Nephron progenitor cell (in vitro differentiated cells): ENCODE measurements at regions not wholly inside any gene's neighbourhood (a gene's known extent, or its start where the extent isn't known, plus 50 kb on each side); places are given as distances from the start of the nearest gene placed in this dataset.

Source experiments
- DNase-seq: peaks from one replicate; pipeline ENCODE4 v3.0.0; 2021
- H3K27ac Mint-ChIP-seq: 2 replicates; pipeline ENCODE4 v1.8.0; 2021; ENCODE audit warnings: mild to moderate bottlenecking, moderate library complexity, mixed read lengths
- H3K27me3 Mint-ChIP-seq: 2 replicates; pipeline ENCODE4 v1.8.0; 2021; ENCODE audit warnings: mild to moderate bottlenecking, low read depth, mixed read lengths; ENCODE audit not compliant: poor library complexity
- H3K36me3 Mint-ChIP-seq: 2 replicates; pipeline ENCODE4 v1.8.0; 2021; ENCODE audit warnings: low read depth, mixed read lengths
- H3K4me1 Mint-ChIP-seq: 2 replicates; pipeline ENCODE4 v1.8.0; 2021; ENCODE audit warnings: mixed read lengths
- H3K4me3 Mint-ChIP-seq: 2 replicates; pipeline ENCODE4 v1.8.0; 2021; ENCODE audit warnings: mild to moderate bottlenecking, moderate library complexity, mixed read lengths
- H3K9me3 Mint-ChIP-seq: 2 replicates; pipeline ENCODE4 v1.8.0; 2021; ENCODE audit warnings: mild to moderate bottlenecking, moderate library complexity, mixed read lengths
- CTCF ChIP-seq: fragments of 200-600 bp; sonication (generic); IDR thresholded peaks from 2 replicates; pipeline ENCODE4 v1.5.0; 2021; ENCODE audit warnings: antibody characterized with exemption

DNA sequence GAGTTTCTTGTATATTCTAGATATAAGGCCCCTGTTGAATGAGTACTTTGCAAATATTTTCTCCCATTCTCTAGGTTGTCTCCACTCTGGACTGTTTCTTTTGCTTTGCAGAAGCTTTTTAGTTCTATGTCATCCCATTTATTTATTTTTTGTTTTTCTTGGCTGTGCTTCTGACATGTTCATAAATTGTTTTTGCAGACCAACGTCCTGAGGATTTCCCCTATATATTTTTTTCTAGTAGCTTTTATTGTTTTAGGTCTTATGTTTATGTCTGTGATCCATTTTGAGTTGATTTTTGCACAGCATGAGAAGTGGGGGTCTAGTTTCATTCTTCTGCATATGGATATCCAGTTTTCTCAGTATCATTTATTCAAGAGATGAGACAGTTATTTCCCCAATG, 70.4 kb upstream of the BTG1 start:
- no peak for DNase-seq
- Mint-ChIP-seq H3K9me3 (peaks cover 13% of the 10 kb centered on the region), H3K27ac (no peak overlapping the region), H3K4me3 (no peak overlapping the region), H3K36me3 (no peaks in the 10 kb centered on the region), H3K4me1 (no peaks in the 10 kb centered on the region), H3K27me3 (peaks cover 3% of the 10 kb centered on the region)
- TF ChIP-seq CTCF = no peak

GRCh38 chr12:92215358-92215757, 69.7 kb upstream of the BTG1 start:
- Mint-ChIP-seq H3K36me3 (no peaks in the 10 kb centered on the region), H3K27ac (no peak overlapping the region), H3K4me3 (no peak overlapping the region), H3K9me3 (peaks cover 17% of the 10 kb centered on the region), H3K4me1 (no peaks in the 10 kb centered on the region), H3K27me3 (peaks cover 3% of the 10 kb centered on the region)
- TF ChIP-seq CTCF = no peak
- DNase-seq = no peak

GRCh38 chr12:92213166-92213565, 67.5 kb upstream of the BTG1 start:
- no peak for DNase-seq
- H3K36me3 Mint-ChIP-seq = no peaks in the 10 kb centered on the region
- no peak overlapping the region for H3K4me3 Mint-ChIP-seq
- H3K9me3 Mint-ChIP-seq = peaks cover 24% of the 10 kb centered on the region
- no peak for TF ChIP-seq CTCF
- no peaks in the 10 kb centered on the region for H3K4me1 Mint-ChIP-seq
- H3K27ac Mint-ChIP-seq = no peak overlapping the region
- H3K27me3 Mint-ChIP-seq = peaks cover 7% of the 10 kb centered on the region

- Mint-ChIP-seq H3K36me3 (no peaks in the 10 kb centered on the region), H3K4me1 (no peaks in the 10 kb centered on the region), H3K4me3 (no peak overlapping the region), H3K27me3 (peaks cover 4% of the 10 kb centered on the region), H3K9me3 (peaks cover 21% of the 10 kb centered on the region), H3K27ac (no peak overlapping the region)
- no peak for TF ChIP-seq CTCF
- no peak for DNase-seq
These were observed 64.4 kb upstream of the BTG1 start for GRCh38 chr12:92210071-92210470.

DNA sequence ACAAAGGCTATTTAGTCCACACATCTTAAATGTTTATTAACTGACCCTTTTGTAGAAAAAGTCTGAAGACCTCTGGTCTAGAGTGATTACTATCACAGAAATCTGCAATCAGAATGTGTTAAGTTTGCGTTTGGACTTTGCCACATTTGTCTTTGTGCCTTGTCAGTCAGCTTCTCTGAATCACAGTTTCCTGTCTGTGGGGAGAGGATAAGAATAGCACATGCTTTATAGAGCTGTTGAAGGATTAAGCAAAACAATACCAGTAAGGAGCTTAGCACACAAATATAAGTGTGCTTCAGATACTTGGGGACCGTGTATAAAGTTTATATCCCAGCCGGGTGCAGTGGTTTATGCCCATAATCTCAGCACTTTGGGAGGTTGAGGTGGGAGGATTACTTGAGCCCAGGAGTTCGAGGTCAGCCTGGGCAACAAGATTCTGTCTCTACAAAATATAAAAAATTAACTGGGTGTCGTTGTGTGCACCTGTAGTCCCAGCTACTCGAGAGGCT, 63.0 kb upstream of the BTG1 start:
- DNase-seq = no peak
- peaks cover 20% of the 10 kb centered on the region for H3K9me3 Mint-ChIP-seq
- H3K4me1 Mint-ChIP-seq = no peaks in the 10 kb centered on the region
- no peak overlapping the region for H3K27ac Mint-ChIP-seq
- no peaks in the 10 kb centered on the region for H3K36me3 Mint-ChIP-seq
- no peak overlapping the region for H3K4me3 Mint-ChIP-seq
- peaks cover 4% of the 10 kb centered on the region for H3K27me3 Mint-ChIP-seq
- TF ChIP-seq CTCF = no peak

DNA sequence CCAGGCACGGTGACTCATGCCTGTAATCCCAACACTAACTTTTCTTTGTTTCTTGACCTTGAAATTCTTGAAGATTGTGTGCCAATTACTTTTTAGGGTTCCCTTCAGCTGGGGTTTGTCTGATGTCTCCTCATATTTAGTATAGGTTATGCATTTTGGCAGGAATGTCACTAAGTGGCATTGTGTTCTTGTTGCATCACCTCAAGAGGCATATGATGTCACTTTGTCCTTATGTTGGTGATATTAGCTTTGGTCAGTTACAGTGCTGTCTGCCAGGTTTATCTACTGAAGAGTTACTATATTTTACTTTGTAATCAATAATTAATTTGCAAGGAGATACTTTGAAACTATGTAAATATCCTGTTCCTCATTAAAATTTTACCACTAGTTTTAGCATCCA, 61.0 kb upstream of the BTG1 start:
- Mint-ChIP-seq H3K4me3 (no peak overlapping the region), H3K27ac (no peak overlapping the region), H3K9me3 (peaks cover 15% of the 10 kb centered on the region), H3K36me3 (no peaks in the 10 kb centered on the region), H3K4me1 (no peaks in the 10 kb centered on the region), H3K27me3 (peaks cover 4% of the 10 kb centered on the region)
- no peak for TF ChIP-seq CTCF
- no peak for DNase-seq
